ENCODE measurements at regions not wholly inside any gene's neighbourhood (a gene's known extent, or its start where the extent isn't known, plus 50 kb on each side); places are given as distances from the start of the nearest gene placed in this dataset.

- TF ChIP-seq CTCF (IDR thresholded peaks at IDR 0.05) (no peak), POLR2A (IDR thresholded peaks at IDR 0.05) (no peak)
These were observed 815.6 kb downstream of the SORCS1 start for GRCh38 chr10:106348933-106349332.

Data from lower leg skin (tissue), 3 donors.